Aorta (tissue), 5 donors: ENCODE measurements at regions not wholly inside any gene's neighbourhood (a gene's known extent, or its start where the extent isn't known, plus 50 kb on each side); places are given as distances from the start of the nearest gene placed in this dataset.

Experiments used
- ATAC-seq: fragments of 200-7000 bp; cut with Tn5 transposase; one replicate; pipeline ENCODE4 v1.9.1; 2022; ENCODE audit warnings: moderate library complexity; ENCODE audit not compliant: low FRiP score
- DNase-seq, 2 donors: peaks; one replicate each; pipeline ENCODE4 v3.0.0-alpha.2; 2020
- H3K27ac ChIP-seq, 2 donors: one replicate each; pipeline ENCODE4 v1.5.1; 2013; ENCODE audit warnings: low read length in 2 of 2, mild to moderate bottlenecking in 2 of 2, moderate library complexity in 2 of 2, control low read depth in 1 of 2, inconsistent platforms in 1 of 2, low read depth in 1 of 2
- H3K27me3 ChIP-seq, 2 donors: one replicate each; pipeline ENCODE4 v1.6.1; 2013; ENCODE audit warnings: control low read depth in 1 of 2, low read length in 1 of 2, mild to moderate bottlenecking in 1 of 2, moderate library complexity in 1 of 2; ENCODE audit not compliant: insufficient read depth in 2 of 2, control insufficient read depth in 1 of 2
- H3K36me3 ChIP-seq, 2 donors: one replicate each; pipeline ENCODE4 v1.6.1; 2013; ENCODE audit warnings: control low read depth in 1 of 2, low read length in 1 of 2, mild to moderate bottlenecking in 1 of 2; ENCODE audit not compliant: insufficient read depth in 2 of 2, control insufficient read depth in 1 of 2
- H3K4me1 ChIP-seq, 2 donors: one replicate each; pipeline ENCODE4 v1.6.1; 2013; ENCODE audit warnings: low read length in 2 of 2, control low read depth in 1 of 2, mild to moderate bottlenecking in 1 of 2, moderate library complexity in 1 of 2; ENCODE audit not compliant: insufficient read depth in 2 of 2, control insufficient read depth in 1 of 2
- H3K4me3 ChIP-seq, 2 donors: one replicate each; pipeline ENCODE4 v1.5.1; 2013; ENCODE audit warnings: low read length in 2 of 2, control low read depth in 1 of 2, mild to moderate bottlenecking in 1 of 2
- H3K9me3 ChIP-seq: one replicate; pipeline ENCODE4 v1.6.1; 2013; ENCODE audit warnings: mild to moderate bottlenecking, low read length; ENCODE audit not compliant: control insufficient read depth
- WGBS, 2 donors: extraction: QIAGEN DNeasy Blood & Tissue Kit; methylation state at CpG; one replicate each; pipeline ENCODE4 v1.1.7; 2013; 5-methylcytosine and 5-hydroxymethylcytosine counted together
- intact Hi-C, 2 donors: fragments of 100-400 bp; cut with DNase I; formaldehyde crosslinking; loops; one replicate each; pipeline versions ENCODE4 v1.14.2 to v1.15.0; 2022
- donor health status: healthy with polysubstance abuse.
- donor health status: Bipolar disorder and iron deficiency.
- donor health status: DM: no; HTN: no; CAD: no.
- donor health status: DM: no; HTN: no; CAD: no.
- donor health status: DM: yes; HTN: yes; CAD: no.

GRCh38 chr11:122294041-122294440, 178.0 kb upstream of the BLID start:
- Histone ChIP-seq H3K27me3 (no peaks in the 10 kb centered on the region), H3K9me3 (peaks cover 5% of the 10 kb centered on the region), H3K27ac (no peak overlapping the region), H3K4me1 (peaks cover 0 to 3% of the 10 kb centered on the region in 2 donors), H3K4me3 (no peak overlapping the region), H3K36me3 (no peaks in the 10 kb centered on the region)
- intact Hi-C loops: loop anchor here in 1 of 2 donors (5.0 kb wide), 1 partner anchor 208 kb away; no protein-coding TSS in a partner anchor
- WGBS, 2 donors: 64% methylated on average over 3 of the region's 3 CpGs
- DNase-seq (no peak), ATAC-seq (no peak)

GRCh38 chr11:122293296-122294023, 177.4 kb upstream of the BLID start:
- intact Hi-C loops: loop anchor here in 1 of 2 donors (5.0 kb wide), 1 partner anchor 209 kb away; no protein-coding TSS in a partner anchor
- Histone ChIP-seq H3K27ac (peak overlapping the region in 1 of 2 donors; percentile 35), H3K36me3 (no peaks in the 10 kb centered on the region), H3K9me3 (peaks cover 2% of the 10 kb centered on the region), H3K4me3 (no peak overlapping the region), H3K4me1 (peaks cover 0 to 3% of the 10 kb centered on the region in 2 donors), H3K27me3 (no peaks in the 10 kb centered on the region)
- 63 to 66% methylated on average over 5 of the region's 5 CpGs for WGBS, 2 donors
- DNase-seq (no peak), ATAC-seq (no peak)

GRCh38 chr11:122287401-122287800, 171.4 kb upstream of the BLID start:
- DNase-seq (peak in 1 of 2 donors; percentile 56), ATAC-seq (no peak)
- H3K9me3 ChIP-seq: no peaks in the 10 kb centered on the region
- no peak overlapping the region for H3K4me3 ChIP-seq
- H3K27ac ChIP-seq: no peak overlapping the region
- intact Hi-C loops: no loop called here
- H3K27me3 ChIP-seq: no peaks in the 10 kb centered on the region
- peaks cover 3 to 4% of the 10 kb centered on the region in 2 donors for H3K4me1 ChIP-seq
- 75 to 77% methylated on average over 11 of the region's 11 CpGs for WGBS, 2 donors
- no peaks in the 10 kb centered on the region for H3K36me3 ChIP-seq

GRCh38 chr11:122285070-122285988, 169.3 kb upstream of the BLID start:
- DNase-seq: no peak
- no peaks in the 10 kb centered on the region for H3K27me3 ChIP-seq
- H3K4me1 ChIP-seq: peaks cover 3 to 5% of the 10 kb centered on the region in 2 donors
- H3K36me3 ChIP-seq: no peaks in the 10 kb centered on the region
- intact Hi-C loops: no loop called here
- ATAC-seq: peak; percentile 36
- no peak overlapping the region for H3K4me3 ChIP-seq
- WGBS, 2 donors: 91 to 95% methylated on average over 8 of the region's 8 CpGs
- peak overlapping the region in 1 of 2 donors; percentile 51 for H3K27ac ChIP-seq
- H3K9me3 ChIP-seq: no peaks in the 10 kb centered on the region

- Histone ChIP-seq H3K27ac (no peak overlapping the region), H3K4me3 (no peak overlapping the region), H3K36me3 (no peaks in the 10 kb centered on the region), H3K27me3 (no peaks in the 10 kb centered on the region), H3K4me1 (peaks cover 3 to 8% of the 10 kb centered on the region in 2 donors), H3K9me3 (no peaks in the 10 kb centered on the region)
- intact Hi-C loops: no loop called here
- DNase-seq: no peak
- ATAC-seq: no peak
- 90 to 92% methylated on average over 5 of the region's 5 CpGs for WGBS, 2 donors
Observed at GRCh38 chr11:122280870-122281269, 164.9 kb upstream of the BLID start.

- no peak for DNase-seq
- no peaks in the 10 kb centered on the region for H3K9me3 ChIP-seq
- H3K4me1 ChIP-seq: peaks cover 2 to 5% of the 10 kb centered on the region in 2 donors
- no peaks in the 10 kb centered on the region for H3K36me3 ChIP-seq
- H3K27ac ChIP-seq: no peak overlapping the region
- no peaks in the 10 kb centered on the region for H3K27me3 ChIP-seq
- no peak overlapping the region for H3K4me3 ChIP-seq
- ATAC-seq: no peak
- intact Hi-C loops: no loop called here
Observed at GRCh38 chr11:122279194-122279593, 163.2 kb upstream of the BLID start.

- peaks cover 5% of the 10 kb centered on the region in 2 donors for H3K4me1 ChIP-seq
- DNase-seq (no peak), ATAC-seq (no peak)
- H3K27ac ChIP-seq: no peak overlapping the region
- 71 to 78% methylated on average over 4 of the region's 4 CpGs for WGBS, 2 donors
- no peak overlapping the region for H3K4me3 ChIP-seq
- H3K36me3 ChIP-seq: no peaks in the 10 kb centered on the region
- H3K9me3 ChIP-seq: no peaks in the 10 kb centered on the region
- H3K27me3 ChIP-seq: no peaks in the 10 kb centered on the region
- intact Hi-C loops: no loop called here
Observed at GRCh38 chr11:122277493-122277892, 161.5 kb upstream of the BLID start.

- H3K4me1 ChIP-seq: peaks cover 5 to 6% of the 10 kb centered on the region in 2 donors
- ATAC-seq (no peak), DNase-seq (no peak)
- intact Hi-C loops: no loop called here
- WGBS, 2 donors: 95 to 100% methylated on average over 1 of the region's 1 CpG
- no peaks in the 10 kb centered on the region for H3K9me3 ChIP-seq
- H3K27ac ChIP-seq: no peak overlapping the region
- H3K27me3 ChIP-seq: no peaks in the 10 kb centered on the region
- H3K4me3 ChIP-seq: no peak overlapping the region
- H3K36me3 ChIP-seq: no peaks in the 10 kb centered on the region
Observed at GRCh38 chr11:122276221-122276620, 160.2 kb upstream of the BLID start.
